GM19467 (cell line): ENCODE measurements at regions not wholly inside any gene's neighbourhood (a gene's known extent, or its start where the extent isn't known, plus 50 kb on each side); places are given as distances from the start of the nearest gene placed in this dataset.
"Not testable (repeated sequence)": the region's sequence is repeated elsewhere in the genome, so short reads cannot be mapped to it uniquely, and the experiment has no call there.

ENCODE experiments used
- ATAC-seq: cut with Tn5 transposase; IDR thresholded peaks from one replicate; pipeline ENCODE4 v1.9.1; 2021; ENCODE audit warnings: mild to moderate bottlenecking, moderate library complexity; ENCODE audit not compliant: unreplicated experiment

GRCh38 chrX:35590210-35590609 lies 207.9 kb upstream of the MAGEB16 start:
- ATAC-seq: no peak

DNA sequence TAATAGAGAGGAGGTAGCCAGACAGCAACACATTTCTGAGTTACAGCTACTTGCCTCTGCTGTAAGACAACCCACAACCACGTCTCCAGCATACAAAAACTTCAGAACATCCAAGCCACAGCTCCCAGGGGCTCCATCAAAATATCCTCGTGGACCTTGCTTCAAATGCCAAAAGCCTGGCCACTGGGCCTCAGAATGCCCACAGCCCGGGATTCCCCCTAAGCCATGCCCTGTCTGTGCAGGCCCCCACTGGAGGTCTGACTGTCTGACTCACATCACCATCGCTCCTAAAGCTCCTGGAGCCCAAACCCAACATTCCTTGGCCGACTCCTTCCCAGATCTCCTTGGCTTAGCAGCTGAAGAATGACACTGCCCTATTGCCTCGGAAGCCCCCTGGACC lies 186.6 kb upstream of the MAGEB16 start:
- not testable (repeated sequence) for ATAC-seq

GRCh38 chrX:35617836-35618235 lies 180.3 kb upstream of the MAGEB16 start:
- no peak for ATAC-seq

DNA sequence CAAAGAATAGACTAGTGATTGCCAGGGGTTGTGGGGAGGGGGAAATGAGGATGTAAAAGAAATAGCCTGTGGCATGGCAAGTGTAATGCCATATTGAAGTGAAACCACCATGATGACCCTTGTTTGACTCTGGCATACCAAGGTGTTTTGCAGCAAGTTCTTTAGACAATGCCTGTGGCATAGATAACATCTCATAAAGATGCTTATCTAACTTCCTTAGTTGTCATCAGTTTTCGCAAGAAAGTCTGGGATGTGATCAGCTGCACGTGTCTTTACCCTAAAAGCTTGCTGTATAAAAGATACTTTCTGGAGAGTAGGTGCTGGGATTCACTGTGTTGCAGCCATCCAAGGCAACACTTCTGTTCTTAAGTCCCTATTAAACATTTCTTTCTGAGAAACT lies 176.1 kb upstream of the MAGEB16 start:
- ATAC-seq: no peak

DNA sequence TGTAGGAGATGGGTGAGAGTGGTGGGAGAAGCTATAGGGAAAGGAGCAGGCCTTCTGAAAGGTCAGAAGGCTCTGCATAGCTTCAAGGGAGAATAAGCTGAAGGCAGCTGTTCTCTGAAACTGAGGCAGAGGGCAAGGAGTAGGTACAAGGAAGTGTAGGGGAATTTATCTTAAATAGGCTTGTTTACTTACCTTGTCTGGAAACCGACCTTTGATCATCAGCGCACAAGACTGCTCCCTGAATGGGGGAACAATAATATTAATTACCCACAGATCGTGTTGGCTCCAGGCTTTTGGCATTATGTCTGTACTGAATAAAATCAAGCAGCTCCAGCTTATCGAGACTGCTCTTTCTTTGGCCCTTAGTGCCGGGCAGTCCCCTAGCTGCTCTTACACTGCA lies 175.5 kb upstream of the MAGEB16 start:
- no peak for ATAC-seq

- no peak for ATAC-seq
Observed at GRCh38 chrX:35625714-35626113, 172.4 kb upstream of the MAGEB16 start.

- no peak for ATAC-seq
Observed at GRCh38 chrX:35626124-35626523, 172.0 kb upstream of the MAGEB16 start.

DNA sequence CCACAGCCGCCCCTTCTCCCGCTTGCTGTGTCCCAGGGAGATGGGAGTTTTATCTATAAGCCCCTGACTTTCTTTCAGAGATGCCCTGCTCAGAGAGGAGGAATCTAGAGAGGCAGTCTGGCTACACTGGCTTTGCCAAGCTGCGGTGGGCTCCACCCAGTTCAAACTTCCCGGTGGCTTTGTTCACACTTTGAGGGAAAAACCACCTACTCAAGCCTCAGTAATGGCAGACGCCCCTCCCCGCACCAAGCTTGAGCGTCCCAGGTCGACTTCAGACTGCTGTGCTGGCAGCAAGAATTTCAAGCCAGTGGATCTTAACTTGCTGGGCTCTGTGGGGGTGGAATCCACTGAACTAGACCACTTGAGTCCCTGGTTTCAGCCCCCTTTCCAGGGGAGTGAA lies 162.2 kb upstream of the MAGEB16 start:
- not testable (repeated sequence) for ATAC-seq

GRCh38 chrX:35664833-35665232 lies 133.3 kb upstream of the MAGEB16 start:
- no peak for ATAC-seq

GRCh38 chrX:35665311-35665710 lies 132.8 kb upstream of the MAGEB16 start:
- no peak for ATAC-seq

DNA sequence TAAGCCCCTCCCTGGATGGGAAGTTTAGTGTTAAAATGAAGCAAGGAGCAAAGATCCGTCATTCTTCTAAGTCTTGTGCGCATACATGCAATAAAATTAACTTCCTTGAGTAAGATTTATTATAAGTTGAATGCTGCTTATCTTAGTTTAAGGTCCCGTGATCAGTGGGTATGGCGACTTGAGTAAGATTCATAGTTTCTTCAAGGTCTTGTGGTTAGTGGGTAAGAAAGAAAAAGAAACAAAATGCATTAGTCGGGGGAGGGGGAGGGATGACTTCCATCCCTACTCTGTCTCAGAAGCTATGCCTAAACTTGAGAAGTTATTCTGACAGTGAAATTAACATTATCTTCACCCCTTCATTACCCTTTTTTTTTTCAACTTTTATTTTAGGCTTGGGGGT lies 127.3 kb upstream of the MAGEB16 start:
- no peak for ATAC-seq

DNA sequence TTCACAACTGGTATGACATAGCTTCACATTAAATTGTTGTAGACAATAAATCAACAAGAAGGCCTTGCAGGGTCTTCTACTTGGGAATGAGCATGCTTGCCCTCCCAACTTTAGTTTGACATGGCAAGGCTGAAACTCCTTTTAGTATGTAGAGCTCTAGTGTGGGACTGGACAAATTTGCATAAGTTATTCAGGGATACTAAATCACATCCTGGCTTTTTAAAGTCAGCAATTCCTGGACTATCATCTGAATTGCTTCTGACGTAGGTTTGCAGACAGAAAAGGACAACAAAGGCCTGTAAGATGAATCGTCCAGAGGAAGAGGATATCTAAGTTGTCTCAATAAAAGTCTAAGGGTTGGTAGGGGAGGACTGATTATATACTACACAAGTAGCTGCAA lies 123.0 kb upstream of the MAGEB16 start:
- no peak for ATAC-seq

DNA sequence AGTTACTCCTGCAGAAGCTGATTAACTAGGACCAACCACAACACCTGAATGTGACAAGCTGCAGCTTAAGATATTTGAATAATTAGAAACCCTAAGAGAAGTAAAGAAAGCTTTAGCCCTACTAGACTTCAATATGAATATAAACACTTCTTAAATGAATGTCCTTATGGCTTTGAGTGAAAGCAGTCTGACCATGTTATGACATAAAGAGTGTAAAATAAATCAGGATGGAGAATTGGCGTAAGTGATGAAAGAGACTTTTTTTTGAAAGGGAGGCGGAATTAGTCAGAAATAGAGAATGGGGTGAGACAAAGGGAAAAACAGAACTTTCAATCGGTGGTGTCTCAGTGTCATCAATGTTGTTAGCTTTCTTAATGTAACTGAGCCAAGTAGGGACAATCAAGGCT lies 117.2 kb upstream of the MAGEB16 start:
- no peak for ATAC-seq

GRCh38 chrX:35682476-35682875 lies 115.7 kb upstream of the MAGEB16 start:
- ATAC-seq: no peak

- no peak for ATAC-seq
Observed at GRCh38 chrX:35696760-35697234, 101.3 kb upstream of the MAGEB16 start.

GRCh38 chrX:35699642-35700041 lies 98.5 kb upstream of the MAGEB16 start:
- no peak for ATAC-seq

- no peak for ATAC-seq
Observed at GRCh38 chrX:35700121-35700520, 98.0 kb upstream of the MAGEB16 start.

DNA sequence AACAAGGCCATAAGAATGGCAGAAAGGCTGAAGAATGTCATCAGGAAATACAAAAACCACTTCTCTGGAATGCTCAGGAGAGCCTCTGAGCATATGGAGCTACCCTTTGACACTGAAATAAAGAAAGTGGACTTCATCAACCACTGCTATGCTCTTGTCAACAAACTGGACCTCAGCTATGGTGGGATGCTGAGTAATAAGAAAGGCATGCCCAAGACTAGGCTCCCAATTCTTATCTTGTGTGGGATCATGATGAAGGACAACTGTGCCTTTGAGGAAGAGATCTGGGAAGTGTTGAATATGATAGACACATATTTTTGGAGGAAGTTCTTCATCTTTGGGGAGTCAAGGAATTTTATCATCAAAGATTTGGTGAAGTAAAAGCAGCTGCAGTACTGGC lies 86.9 kb upstream of the MAGEB16 start:
- ATAC-seq: no peak

DNA sequence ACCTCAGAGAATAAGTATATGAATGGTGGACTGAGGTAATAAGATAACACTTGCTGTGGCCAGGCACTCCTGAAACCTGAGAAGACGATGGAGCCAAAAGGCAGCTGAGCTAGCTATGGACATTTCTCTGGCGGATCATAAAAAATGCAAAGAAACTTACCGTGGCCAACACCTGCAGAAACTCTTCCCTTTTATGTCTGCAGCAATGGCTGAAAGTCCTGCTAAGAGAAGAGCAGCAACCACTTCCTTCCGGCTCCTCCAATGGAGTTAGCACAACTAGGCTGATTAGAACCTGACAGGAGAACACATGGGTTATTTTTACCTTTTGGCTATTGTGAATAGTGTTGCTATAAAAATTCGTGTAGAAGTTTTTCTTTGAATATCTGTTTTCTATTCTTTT lies 76.0 kb upstream of the MAGEB16 start:
- ATAC-seq: no peak

DNA sequence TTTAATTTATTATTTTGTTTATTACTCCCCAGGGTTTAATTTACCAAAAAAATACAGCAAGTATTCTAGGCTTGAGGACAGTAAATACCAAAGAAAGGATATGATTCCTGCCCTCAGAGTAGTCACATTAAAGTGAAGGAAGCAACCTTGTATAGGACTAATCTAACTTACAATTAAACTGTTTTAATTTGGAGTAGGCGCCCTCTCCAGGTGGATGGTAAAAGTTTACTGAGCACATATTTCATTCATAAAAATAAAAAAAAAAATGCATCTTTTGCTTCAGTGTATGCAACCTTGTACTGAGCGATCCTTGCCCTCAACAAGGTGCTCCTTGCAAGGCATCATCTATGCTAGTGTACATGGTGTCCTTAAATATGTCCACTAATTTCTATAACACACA lies 72.0 kb upstream of the MAGEB16 start:
- ATAC-seq: no peak

GRCh38 chrX:35728481-35728880 lies 69.7 kb upstream of the MAGEB16 start:
- no peak for ATAC-seq

DNA sequence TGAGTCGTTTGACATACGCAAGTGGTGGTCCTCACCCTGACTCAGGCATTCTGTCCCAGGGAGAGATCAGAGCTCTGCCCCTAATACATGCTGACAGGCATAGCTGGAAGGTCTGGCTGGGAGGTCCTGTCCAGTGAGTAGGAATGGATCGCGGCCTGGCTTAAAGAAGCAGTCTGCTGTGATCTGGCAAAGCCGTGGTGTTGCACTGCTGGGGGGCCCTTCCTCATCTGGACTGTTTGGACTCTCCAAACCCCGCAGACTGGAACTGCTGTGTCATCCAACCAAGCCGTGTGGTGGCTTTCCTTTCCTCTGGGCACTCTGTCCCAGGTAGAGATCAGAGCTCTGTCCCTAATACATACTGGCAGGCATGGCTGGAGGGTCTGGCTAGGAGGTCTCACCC lies 64.3 kb upstream of the MAGEB16 start:
- ATAC-seq: no peak

DNA sequence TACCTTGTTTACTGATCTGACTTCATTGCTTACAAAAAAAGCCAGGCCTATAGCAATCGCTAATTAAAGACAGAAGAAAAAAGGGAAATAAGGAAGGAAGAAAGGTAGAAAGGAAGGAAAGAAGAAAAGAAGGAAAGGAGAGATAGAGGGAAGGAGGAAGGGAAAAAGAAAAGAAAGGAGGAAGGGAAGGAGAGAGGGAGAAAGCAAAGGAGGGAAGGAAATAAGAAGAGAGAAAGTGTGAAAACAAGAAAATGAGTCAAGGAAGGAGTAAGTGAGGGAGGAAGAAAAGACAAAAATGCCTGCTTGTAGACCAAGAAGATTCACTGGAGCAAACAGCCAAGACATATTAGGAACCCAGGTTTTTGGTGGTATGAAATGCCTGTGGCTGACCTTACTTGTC lies 57.0 kb upstream of the MAGEB16 start:
- no peak for ATAC-seq

- no peak for ATAC-seq
Observed at GRCh38 chrX:35743331-35743730, 54.8 kb upstream of the MAGEB16 start.
